HG03354 (cell line): ENCODE measurements at regions not wholly inside any gene's neighbourhood (a gene's known extent, or its start where the extent isn't known, plus 50 kb on each side); places are given as distances from the start of the nearest gene placed in this dataset.
"Not testable (repeated sequence)": the region's sequence is repeated elsewhere in the genome, so short reads cannot be mapped to it uniquely, and the experiment has no call there.

Experiments used
- ATAC-seq: cut with Tn5 transposase; IDR thresholded peaks from one replicate; pipeline ENCODE4 v1.9.1; 2021; ENCODE audit warnings: mild to moderate bottlenecking; ENCODE audit not compliant: unreplicated experiment, poor library complexity, severe bottlenecking

GRCh38 chr9:81372628-81373191 is 316.6 kb downstream of the TLE1 start:
- no peak for ATAC-seq

GRCh38 chr9:81371824-81372223 is 317.5 kb downstream of the TLE1 start:
- ATAC-seq, result no peak

- no peak for ATAC-seq
Observed at GRCh38 chr9:81370650-81371049, 318.7 kb downstream of the TLE1 start.

- ATAC-seq, result no peak
Observed at GRCh38 chr9:81370096-81370495, 319.3 kb downstream of the TLE1 start.

GRCh38 chr9:81369121-81369520 is 320.2 kb downstream of the TLE1 start:
- ATAC-seq, result no peak

- no peak for ATAC-seq
Observed at GRCh38 chr9:81363916-81364480, 325.3 kb downstream of the TLE1 start.

- ATAC-seq, result no peak
Observed at GRCh38 chr9:81361296-81361695, 328.1 kb downstream of the TLE1 start.

- ATAC-seq, result no peak
Observed at GRCh38 chr9:81351166-81351565, 338.2 kb downstream of the TLE1 start.

- ATAC-seq, result no peak
Observed at GRCh38 chr9:81344366-81344765, 345.0 kb downstream of the TLE1 start.

- no peak for ATAC-seq
Observed at GRCh38 chr9:81335879-81336421, 353.4 kb downstream of the TLE1 start.

GRCh38 chr9:81321551-81321950 is 367.8 kb downstream of the TLE1 start:
- no peak for ATAC-seq

GRCh38 chr9:81320909-81321482 is 368.4 kb downstream of the TLE1 start:
- ATAC-seq, result no peak

GRCh38 chr9:81318571-81318970 is 370.8 kb downstream of the TLE1 start:
- no peak for ATAC-seq

- no peak for ATAC-seq
Observed at GRCh38 chr9:81317939-81318338, 371.4 kb downstream of the TLE1 start.

GRCh38 chr9:81317223-81317622 is 372.1 kb downstream of the TLE1 start:
- ATAC-seq, result no peak

GRCh38 chr9:81314490-81314889 is 374.9 kb downstream of the TLE1 start:
- ATAC-seq, result no peak

- ATAC-seq, result no peak
Observed at GRCh38 chr9:81313877-81314276, 375.5 kb downstream of the TLE1 start.

GRCh38 chr9:81312346-81312745 is 377.0 kb downstream of the TLE1 start:
- no peak for ATAC-seq

GRCh38 chr9:81308404-81308803 is 380.9 kb downstream of the TLE1 start:
- ATAC-seq, result no peak

- not testable (repeated sequence) for ATAC-seq
Observed at GRCh38 chr9:81307791-81308190, 381.6 kb downstream of the TLE1 start.

GRCh38 chr9:81305561-81306182 is 383.7 kb downstream of the TLE1 start:
- no peak for ATAC-seq
